K562 (cell line): ENCODE measurements at regions not wholly inside any gene's neighbourhood (a gene's known extent, or its start where the extent isn't known, plus 50 kb on each side); places are given as distances from the start of the nearest gene placed in this dataset.
A peak's percentile ranks its signal among the peaks of the same experiment; 100 is the strongest.

ENCODE experiments used
- CSDE1 ChIP-seq, 2 experiments: fragments of 450-650 bp; IDR thresholded peaks; 2 replicates each; pipeline ENCODE4 v1.6.1; 2016; ENCODE audit warnings: mild to moderate bottlenecking in 1 of 2
- HDAC1 ChIP-seq, 2 experiments: fragments of 450-650 bp; IDR thresholded peaks; 2 replicates each; pipeline ENCODE4 v1.6.1; 2016 to 2017; ENCODE audit warnings: inconsistent platforms in 1 of 2, mild to moderate bottlenecking in 1 of 2, moderate library complexity in 1 of 2
- KAT8 ChIP-seq: fragments of 450-650 bp; IDR thresholded peaks from 2 replicates; pipeline ENCODE4 v1.6.1; 2016; ENCODE audit warnings: low read depth, mild to moderate bottlenecking
- KLF16 ChIP-seq: IDR thresholded peaks from 2 replicates; pipeline ENCODE4 v1.6.1; 2016; ENCODE audit warnings: antibody characterized with exemption
- MAFF ChIP-seq: IDR thresholded peaks from 2 replicates; pipeline ENCODE4 v1.6.1; 2012; ENCODE audit warnings: low read length, improper control_type of control experiment
- MIER1 ChIP-seq: fragments of 450-650 bp; IDR thresholded peaks from 2 replicates; pipeline ENCODE4 v1.6.1; 2016; ENCODE audit warnings: antibody characterized with exemption, mild to moderate bottlenecking, low read depth
- NFATC3 ChIP-seq: fragments of 450-650 bp; IDR thresholded peaks from 2 replicates; pipeline ENCODE4 v1.6.1; 2017; ENCODE audit warnings: mild to moderate bottlenecking
- NFYB ChIP-seq: IDR thresholded peaks from 2 replicates; pipeline ENCODE4 v1.6.1; 2011; ENCODE audit warnings: mild to moderate bottlenecking, moderate library complexity; ENCODE audit not compliant: insufficient read length; ENCODE audit errors: extremely low read depth
- NR2C1 ChIP-seq, 2 experiments: fragments of 450-650 bp; IDR thresholded peaks; 2 replicates each; pipeline ENCODE4 v1.6.1; 2017; ENCODE audit warnings: mild to moderate bottlenecking in 2 of 2, antibody characterized with exemption in 1 of 2, inconsistent platforms in 1 of 2, missing compliant biosample characterization in 1 of 2, missing genetic modification characterization in 1 of 2
- POLR2A ChIP-seq: fragments of 450-650 bp; conservative IDR thresholded peaks from 2 replicates; pipeline ENCODE4 v1.6.1; 2016
- PTTG1 ChIP-seq: fragments of 450-650 bp; IDR thresholded peaks from 2 replicates; pipeline ENCODE4 v1.6.1; 2016; ENCODE audit warnings: low read depth, mild to moderate bottlenecking, missing genetic modification characterization, missing compliant biosample characterization
- RBM34 ChIP-seq: fragments of 200-400 bp; formaldehyde crosslinking; IDR thresholded peaks from 2 replicates; pipeline ENCODE4 v1.6.1; 2018; ENCODE audit warnings: low read length, borderline replicate concordance; ENCODE audit not compliant: insufficient read depth
- ZBED1 ChIP-seq: IDR thresholded peaks from 2 replicates; pipeline ENCODE4 v1.6.1; 2014
- ZNF174 ChIP-seq: fragments of 250-450 bp; sonication (Bioruptor Pico); IDR thresholded peaks from 2 replicates; pipeline ENCODE4 v1.4.0; 2020; ENCODE audit warnings: mild to moderate bottlenecking
- ZNF184 ChIP-seq: sonication (generic); formaldehyde crosslinking; IDR thresholded peaks from 2 replicates; pipeline ENCODE4 v1.5.0; 2020; ENCODE audit warnings: missing genetic modification reagents
- ZNF354B ChIP-seq: fragments of 250-450 bp; sonication (Bioruptor Pico); IDR thresholded peaks from 2 replicates; pipeline ENCODE4 v1.4.0; 2020
- ZNF408 ChIP-seq: fragments of 250-450 bp; sonication (Bioruptor Pico); IDR thresholded peaks from 2 replicates; pipeline ENCODE4 v1.4.0; 2020; ENCODE audit warnings: low read depth, mild to moderate bottlenecking, moderate library complexity
- TF ChIP-seq, protein P1 (sequence below): fragments of 250-450 bp; sonication (Bioruptor Pico); IDR thresholded peaks from 2 replicates; pipeline ENCODE4 v1.4.0; 2020; ENCODE audit warnings: mild to moderate bottlenecking, moderate library complexity, borderline replicate concordance
- TF ChIP-seq, protein P2 (sequence below): conservative IDR thresholded peaks from 2 replicates; pipeline ENCODE4 v1.6.1; 2011; ENCODE audit warnings: low read depth, mild to moderate bottlenecking, low read length; ENCODE audit not compliant: control insufficient read depth
- TF ChIP-seq, protein P3 (sequence below): IDR thresholded peaks from 2 replicates; pipeline ENCODE4 v1.6.1; 2012; ENCODE audit warnings: low read depth, low read length, improper control_type of control experiment, borderline replicate concordance
- TF ChIP-seq, protein P4 (sequence below): fragments of 250-450 bp; sonication (Bioruptor Pico); IDR thresholded peaks from 2 replicates; pipeline ENCODE4 v1.9.0; 2021; ENCODE audit warnings: mild to moderate bottlenecking
- TF ChIP-seq, protein P5 (sequence below): sonication (generic); formaldehyde crosslinking; IDR thresholded peaks from 2 replicates; pipeline ENCODE4 v1.8.0; 2022; ENCODE audit warnings: mild to moderate bottlenecking, missing genetic modification reagents, borderline replicate concordance

DNA sequence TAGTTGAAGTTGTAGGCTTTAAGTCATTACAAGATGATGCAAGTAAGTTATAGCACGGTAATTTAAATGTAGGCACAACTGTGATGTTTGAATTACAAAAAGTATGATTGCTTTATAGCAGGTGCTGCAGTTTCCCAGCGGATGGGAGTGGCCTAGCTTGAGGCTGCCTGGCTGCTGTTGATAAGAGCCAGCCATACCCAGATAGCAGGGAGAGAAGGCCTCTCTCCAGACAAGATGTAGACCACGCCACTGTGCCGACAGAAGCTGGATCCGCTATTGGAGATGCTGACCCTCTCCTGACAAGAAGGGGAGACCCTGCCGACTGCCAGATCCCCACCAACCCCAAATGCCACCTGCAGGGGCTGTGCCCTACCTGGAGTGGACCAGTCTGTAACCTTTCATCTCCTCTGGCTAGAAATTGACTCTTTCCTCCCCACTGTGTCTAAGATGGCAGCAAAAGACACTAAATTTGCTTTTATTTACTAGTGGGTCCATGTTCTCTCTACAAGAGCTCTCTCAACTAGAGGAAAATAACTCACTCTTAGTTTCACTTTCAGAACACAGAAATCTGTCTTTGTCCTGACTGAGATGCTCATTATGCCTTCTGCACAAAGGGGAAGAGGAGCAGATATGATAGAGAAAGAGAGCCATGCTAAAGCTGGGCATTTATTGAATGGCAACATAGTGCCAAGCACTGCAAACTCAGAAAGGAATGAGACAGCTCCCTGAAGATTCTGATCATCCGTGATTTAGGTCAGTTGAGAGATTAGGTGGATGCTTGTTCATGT, 127.9 kb downstream of the URB2 start (continued):
- TF ChIP-seq MIER1: no peak
- TF ChIP-seq ZNF184 (CRISPR knock-in tag): no peak
- TF ChIP-seq NFATC3: no peak
- TF ChIP-seq MAFF: 0 out of 2 replicates have a peak, but pooled peaks have one; percentile 5
- no peak for TF ChIP-seq ZNF174 (CRISPR knock-in tag)
- TF ChIP-seq, protein P1, sequence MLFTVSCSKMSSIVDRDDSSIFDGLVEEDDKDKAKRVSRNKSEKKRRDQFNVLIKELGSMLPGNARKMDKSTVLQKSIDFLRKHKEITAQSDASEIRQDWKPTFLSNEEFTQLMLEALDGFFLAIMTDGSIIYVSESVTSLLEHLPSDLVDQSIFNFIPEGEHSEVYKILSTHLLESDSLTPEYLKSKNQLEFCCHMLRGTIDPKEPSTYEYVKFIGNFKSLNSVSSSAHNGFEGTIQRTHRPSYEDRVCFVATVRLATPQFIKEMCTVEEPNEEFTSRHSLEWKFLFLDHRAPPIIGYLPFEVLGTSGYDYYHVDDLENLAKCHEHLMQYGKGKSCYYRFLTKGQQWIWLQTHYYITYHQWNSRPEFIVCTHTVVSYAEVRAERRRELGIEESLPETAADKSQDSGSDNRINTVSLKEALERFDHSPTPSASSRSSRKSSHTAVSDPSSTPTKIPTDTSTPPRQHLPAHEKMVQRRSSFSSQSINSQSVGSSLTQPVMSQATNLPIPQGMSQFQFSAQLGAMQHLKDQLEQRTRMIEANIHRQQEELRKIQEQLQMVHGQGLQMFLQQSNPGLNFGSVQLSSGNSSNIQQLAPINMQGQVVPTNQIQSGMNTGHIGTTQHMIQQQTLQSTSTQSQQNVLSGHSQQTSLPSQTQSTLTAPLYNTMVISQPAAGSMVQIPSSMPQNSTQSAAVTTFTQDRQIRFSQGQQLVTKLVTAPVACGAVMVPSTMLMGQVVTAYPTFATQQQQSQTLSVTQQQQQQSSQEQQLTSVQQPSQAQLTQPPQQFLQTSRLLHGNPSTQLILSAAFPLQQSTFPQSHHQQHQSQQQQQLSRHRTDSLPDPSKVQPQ (CRISPR knock-in tag): no peak
- TF ChIP-seq, protein P2, sequence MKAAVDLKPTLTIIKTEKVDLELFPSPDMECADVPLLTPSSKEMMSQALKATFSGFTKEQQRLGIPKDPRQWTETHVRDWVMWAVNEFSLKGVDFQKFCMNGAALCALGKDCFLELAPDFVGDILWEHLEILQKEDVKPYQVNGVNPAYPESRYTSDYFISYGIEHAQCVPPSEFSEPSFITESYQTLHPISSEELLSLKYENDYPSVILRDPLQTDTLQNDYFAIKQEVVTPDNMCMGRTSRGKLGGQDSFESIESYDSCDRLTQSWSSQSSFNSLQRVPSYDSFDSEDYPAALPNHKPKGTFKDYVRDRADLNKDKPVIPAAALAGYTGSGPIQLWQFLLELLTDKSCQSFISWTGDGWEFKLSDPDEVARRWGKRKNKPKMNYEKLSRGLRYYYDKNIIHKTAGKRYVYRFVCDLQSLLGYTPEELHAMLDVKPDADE: peak; percentile 69; the same call in 1 of the 2 replicates
- TF ChIP-seq ZNF408 (CRISPR knock-in tag): no peak
- no peak for TF ChIP-seq RBM34
- TF ChIP-seq POLR2A: no peak
- TF ChIP-seq, protein P3, sequence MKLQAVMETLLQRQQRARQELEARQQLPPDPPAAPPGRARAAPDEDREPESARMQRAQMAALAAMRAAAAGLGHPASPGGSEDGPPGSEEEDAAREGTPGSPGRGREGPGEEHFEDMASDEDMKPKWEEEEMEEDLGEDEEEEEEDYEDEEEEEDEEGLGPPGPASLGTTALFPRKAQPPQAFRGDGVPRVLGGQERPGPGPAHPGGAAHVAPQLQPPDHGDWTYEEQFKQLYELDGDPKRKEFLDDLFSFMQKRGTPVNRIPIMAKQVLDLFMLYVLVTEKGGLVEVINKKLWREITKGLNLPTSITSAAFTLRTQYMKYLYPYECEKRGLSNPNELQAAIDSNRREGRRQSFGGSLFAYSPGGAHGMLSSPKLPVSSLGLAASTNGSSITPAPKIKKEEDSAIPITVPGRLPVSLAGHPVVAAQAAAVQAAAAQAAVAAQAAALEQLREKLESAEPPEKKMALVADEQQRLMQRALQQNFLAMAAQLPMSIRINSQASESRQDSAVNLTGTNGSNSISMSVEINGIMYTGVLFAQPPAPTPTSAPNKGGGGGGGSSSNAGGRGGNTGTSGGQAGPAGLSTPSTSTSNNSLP: peak; percentile 52; the same call in 1 of the 2 replicates
- TF ChIP-seq KLF16: peak; percentile 90
- TF ChIP-seq CSDE1 (IDR thresholded peaks at IDR 0.05): no peak
- TF ChIP-seq, protein P4, sequence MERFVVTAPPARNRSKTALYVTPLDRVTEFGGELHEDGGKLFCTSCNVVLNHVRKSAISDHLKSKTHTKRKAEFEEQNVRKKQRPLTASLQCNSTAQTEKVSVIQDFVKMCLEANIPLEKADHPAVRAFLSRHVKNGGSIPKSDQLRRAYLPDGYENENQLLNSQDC: no peak
- no peak for TF ChIP-seq NFYB
- TF ChIP-seq HDAC1 (IDR thresholded peaks at IDR 0.05): peak in 1 of 2 experiments; percentile 52; a peak in 1 of 4 replicates
- 0 out of 2 replicates have a peak, but pooled peaks have one; percentile 23 for TF ChIP-seq ZBED1
- no peak for TF ChIP-seq KAT8
- TF ChIP-seq, protein P5, sequence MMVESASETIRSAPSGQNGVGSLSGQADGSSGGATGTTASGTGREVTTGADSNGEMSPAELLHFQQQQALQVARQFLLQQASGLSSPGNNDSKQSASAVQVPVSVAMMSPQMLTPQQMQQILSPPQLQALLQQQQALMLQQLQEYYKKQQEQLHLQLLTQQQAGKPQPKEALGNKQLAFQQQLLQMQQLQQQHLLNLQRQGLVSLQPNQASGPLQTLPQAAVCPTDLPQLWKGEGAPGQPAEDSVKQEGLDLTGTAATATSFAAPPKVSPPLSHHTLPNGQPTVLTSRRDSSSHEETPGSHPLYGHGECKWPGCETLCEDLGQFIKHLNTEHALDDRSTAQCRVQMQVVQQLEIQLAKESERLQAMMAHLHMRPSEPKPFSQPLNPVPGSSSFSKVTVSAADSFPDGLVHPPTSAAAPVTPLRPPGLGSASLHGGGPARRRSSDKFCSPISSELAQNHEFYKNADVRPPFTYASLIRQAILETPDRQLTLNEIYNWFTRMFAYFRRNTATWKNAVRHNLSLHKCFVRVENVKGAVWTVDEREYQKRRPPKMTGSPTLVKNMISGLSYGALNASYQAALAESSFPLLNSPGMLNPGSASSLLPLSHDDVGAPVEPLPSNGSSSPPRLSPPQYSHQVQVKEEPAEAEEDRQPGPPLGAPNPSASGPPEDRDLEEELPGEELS: no peak
- no peak for TF ChIP-seq NR2C1 (IDR thresholded peaks at IDR 0.05)
- no peak for TF ChIP-seq NR2C1 (tag; IDR thresholded peaks at IDR 0.05)
- no peak for TF ChIP-seq PTTG1
- TF ChIP-seq ZNF354B (CRISPR knock-in tag): no peak
